Activated CD4-positive, alpha-beta T cell treated with anti-CD3 and anti-CD28 coated beads, Interleukin-2, amount 10 ng/mL, durations not matched to agents 7 days and 5 days (primary cell): ENCODE measurements at regions not wholly inside any gene's neighbourhood (a gene's known extent, or its start where the extent isn't known, plus 50 kb on each side); places are given as distances from the start of the nearest gene placed in this dataset.

Experiments used
- CTCF ChIA-PET: fragments of 350-600 bp; sonication (Branson Sonifier 250); formaldehyde crosslinking; loops from one replicate; lab custom pipeline; 2021; ENCODE audit warnings: antibody characterized with exemption; lab: Charles Lee
- POLR2A ChIA-PET: fragments of 350-600 bp; sonication (Branson Sonifier 250); formaldehyde crosslinking; loops from one replicate; lab custom pipeline; 2021; ENCODE audit warnings: antibody characterized with exemption; lab: Charles Lee
- DNase-seq: peaks from one replicate; pipeline ENCODE4 v3.0.0-alpha.2; 2020
- H3K27ac Mint-ChIP-seq: one replicate; pipeline ENCODE4 v1.8.0; 2021; ENCODE audit warnings: mild to moderate bottlenecking, moderate library complexity, mixed read lengths
- H3K27me3 Mint-ChIP-seq: one replicate; pipeline ENCODE4 v1.8.0; 2021; ENCODE audit warnings: mixed read lengths
- H3K36me3 Mint-ChIP-seq: one replicate; pipeline ENCODE4 v1.8.0; 2021; ENCODE audit warnings: low read depth, mixed read lengths
- H3K4me1 Mint-ChIP-seq: one replicate; pipeline ENCODE4 v1.8.0; 2021; ENCODE audit warnings: mixed read lengths
- H3K4me3 Mint-ChIP-seq: one replicate; pipeline ENCODE4 v1.8.0; 2021; ENCODE audit warnings: mild to moderate bottlenecking, moderate library complexity, mixed read lengths
- H3K9me3 Mint-ChIP-seq: one replicate; pipeline ENCODE4 v1.8.0; 2021; ENCODE audit warnings: mixed read lengths

DNA sequence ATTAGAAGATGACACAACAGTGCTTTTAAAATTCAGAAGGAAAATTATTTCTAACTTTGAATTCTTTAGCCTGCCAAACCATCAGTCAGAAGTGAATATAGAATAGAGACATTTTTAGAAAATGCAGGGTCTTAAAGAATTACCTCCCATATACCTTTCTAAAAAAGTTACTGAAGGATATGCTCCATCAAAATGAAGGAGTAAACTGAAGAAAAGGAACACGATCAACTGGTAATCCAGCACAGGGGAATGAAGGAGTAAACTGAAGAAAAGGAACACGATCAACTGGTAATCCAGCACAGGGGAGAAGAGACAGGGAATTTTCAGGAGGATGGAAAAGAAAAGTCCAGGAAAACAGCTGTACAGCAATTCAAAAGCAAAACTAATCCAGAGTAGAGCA lies 75.4 kb upstream of the LDLRAD3 start:
- no peak overlapping the region for H3K4me3 Mint-ChIP-seq
- H3K27ac Mint-ChIP-seq = no peak overlapping the region
- CTCF ChIA-PET = no interaction called here

DNA sequence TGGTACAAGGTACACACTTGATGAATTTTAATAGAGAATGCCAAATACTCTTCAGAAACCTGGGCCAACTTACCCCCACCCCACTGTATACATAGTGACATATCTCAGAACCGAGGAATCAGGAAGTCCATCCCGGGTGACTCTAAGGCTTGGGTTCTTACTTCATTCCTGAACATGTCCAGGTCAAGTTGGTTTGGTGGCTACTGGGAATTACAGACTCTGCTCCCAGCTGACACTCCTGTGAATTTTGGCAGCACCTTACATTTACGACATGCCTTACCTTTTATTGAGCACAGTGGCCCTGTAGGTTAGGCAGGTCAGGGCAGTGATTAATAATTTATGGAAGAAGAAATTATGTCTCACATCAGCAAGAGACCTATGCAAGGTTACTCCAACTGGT lies 70.1 kb upstream of the LDLRAD3 start:
- H3K9me3 Mint-ChIP-seq = no peaks in the 10 kb centered on the region
- peaks cover under 1% of the 10 kb centered on the region for H3K27me3 Mint-ChIP-seq
- ChIA-PET POLR2A (no interaction called here), CTCF (interaction anchor here (0.6 kb wide), 1 partner anchor 352 kb away, joined by 3 read pairs; no protein-coding TSS in a partner anchor)
- no peak overlapping the region for H3K4me3 Mint-ChIP-seq
- no peak overlapping the region for H3K27ac Mint-ChIP-seq
- DNase-seq = no peak
- no peaks in the 10 kb centered on the region for H3K4me1 Mint-ChIP-seq
- no peaks in the 10 kb centered on the region for H3K36me3 Mint-ChIP-seq

More for the DNA sequence above, 75.4 kb upstream of the LDLRAD3 start:
- H3K4me1 Mint-ChIP-seq = no peaks in the 10 kb centered on the region
- H3K27me3 Mint-ChIP-seq = peaks cover 2% of the 10 kb centered on the region
- no peak for DNase-seq
- H3K9me3 Mint-ChIP-seq = peaks cover 14% of the 10 kb centered on the region
- H3K36me3 Mint-ChIP-seq = no peaks in the 10 kb centered on the region
- POLR2A ChIA-PET = no interaction called here

DNA sequence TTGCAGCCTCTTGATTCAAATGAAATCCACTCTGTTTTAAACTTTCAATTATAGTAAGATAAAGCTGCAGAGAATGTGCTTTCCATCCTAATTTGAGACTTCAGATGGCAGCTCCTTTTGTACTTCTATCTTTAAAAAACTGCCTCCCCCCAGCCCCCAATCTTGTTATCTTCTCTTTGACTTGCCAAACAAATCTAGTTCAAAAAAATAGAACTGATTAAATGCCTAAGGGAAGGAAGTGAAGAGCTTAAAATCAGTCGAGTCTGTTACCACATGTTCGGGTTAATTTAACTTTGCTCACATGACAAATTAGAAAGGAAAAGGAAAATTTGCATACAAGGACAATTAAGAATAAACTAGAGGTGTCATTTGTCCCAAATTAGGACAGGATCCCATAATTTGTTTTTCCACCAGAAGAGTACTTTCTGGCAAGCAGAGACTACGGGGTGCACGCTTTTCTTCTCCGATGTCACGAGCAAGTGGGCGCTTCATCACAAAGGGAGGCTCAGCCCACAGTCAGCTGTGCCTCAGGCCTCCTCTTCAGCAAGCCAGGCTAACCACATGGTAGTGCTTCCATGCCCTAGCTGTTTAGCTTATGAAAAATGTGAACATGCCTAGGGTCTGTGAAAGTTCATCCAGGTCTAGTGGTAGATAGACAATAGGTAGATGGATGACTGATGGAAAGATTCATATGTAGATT lies 69.0 kb upstream of the LDLRAD3 start:
- POLR2A ChIA-PET = no interaction called here
- CTCF ChIA-PET = interaction anchor here (1.1 kb wide), 1 partner anchor 100 kb away, joined by 3 read pairs; no protein-coding TSS in a partner anchor
- DNase-seq = no peak
- Mint-ChIP-seq H3K9me3 (no peaks in the 10 kb centered on the region), H3K27ac (no peak overlapping the region), H3K27me3 (peaks cover 5% of the 10 kb centered on the region), H3K4me3 (no peak overlapping the region), H3K36me3 (no peaks in the 10 kb centered on the region), H3K4me1 (no peaks in the 10 kb centered on the region)

DNA sequence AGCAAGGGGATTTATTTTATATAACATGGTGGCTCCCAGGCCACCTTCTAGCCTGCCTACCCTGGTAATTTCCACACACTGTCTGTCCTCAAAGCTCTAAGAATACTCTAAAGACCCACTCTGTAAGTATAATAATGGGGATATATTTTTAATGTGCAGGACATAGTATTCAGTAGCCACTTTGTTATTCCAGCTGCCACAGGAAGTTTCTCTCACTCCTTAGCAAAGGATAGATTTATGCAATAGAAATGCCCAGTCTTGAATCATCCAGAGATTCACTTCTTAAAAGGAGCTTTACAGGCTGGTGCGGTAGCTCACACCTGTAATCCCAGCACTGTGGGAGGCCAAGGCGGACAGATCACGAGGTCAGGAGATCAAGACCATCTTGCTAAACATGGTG lies 68.4 kb upstream of the LDLRAD3 start:
- no peaks in the 10 kb centered on the region for H3K4me1 Mint-ChIP-seq
- peaks cover 6% of the 10 kb centered on the region for H3K27me3 Mint-ChIP-seq
- H3K4me3 Mint-ChIP-seq = no peak overlapping the region
- DNase-seq = no peak
- no peaks in the 10 kb centered on the region for H3K9me3 Mint-ChIP-seq
- POLR2A ChIA-PET = no interaction called here
- CTCF ChIA-PET = interaction anchor here (1.1 kb wide), 1 partner anchor 99 kb away, joined by 3 read pairs; no protein-coding TSS in a partner anchor
- no peak overlapping the region for H3K27ac Mint-ChIP-seq
- no peaks in the 10 kb centered on the region for H3K36me3 Mint-ChIP-seq

DNA sequence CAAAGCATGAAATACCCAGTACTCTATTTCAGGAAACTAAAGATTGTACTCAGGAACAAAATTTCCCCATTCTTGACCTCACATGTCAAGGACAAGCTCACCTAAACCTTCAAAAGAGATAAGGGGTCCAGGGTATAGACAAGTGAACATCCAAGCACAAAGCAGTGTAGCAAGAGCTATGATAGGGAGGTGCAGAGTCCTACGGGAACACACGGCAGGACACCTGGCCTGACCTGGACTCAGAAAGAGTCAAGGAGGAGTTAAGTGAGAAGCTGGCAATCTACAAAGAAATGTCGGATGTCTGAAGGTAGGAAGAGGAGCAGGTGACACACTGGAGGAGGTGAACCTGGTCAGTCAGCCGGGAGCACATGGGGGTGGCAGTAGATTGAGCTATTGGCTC lies 67.1 kb upstream of the LDLRAD3 start:
- ChIA-PET POLR2A (no interaction called here), CTCF (interaction anchor here (1.1 to 1.2 kb wide), 2 partner anchors 12 to 28 kb away, joined by 3 read pairs; no protein-coding TSS in a partner anchor)
- H3K9me3 Mint-ChIP-seq = no peaks in the 10 kb centered on the region
- H3K36me3 Mint-ChIP-seq = no peaks in the 10 kb centered on the region
- H3K4me1 Mint-ChIP-seq = no peaks in the 10 kb centered on the region
- no peak overlapping the region for H3K4me3 Mint-ChIP-seq
- no peak overlapping the region for H3K27ac Mint-ChIP-seq
- DNase-seq = no peak
- peaks cover 6% of the 10 kb centered on the region for H3K27me3 Mint-ChIP-seq

DNA sequence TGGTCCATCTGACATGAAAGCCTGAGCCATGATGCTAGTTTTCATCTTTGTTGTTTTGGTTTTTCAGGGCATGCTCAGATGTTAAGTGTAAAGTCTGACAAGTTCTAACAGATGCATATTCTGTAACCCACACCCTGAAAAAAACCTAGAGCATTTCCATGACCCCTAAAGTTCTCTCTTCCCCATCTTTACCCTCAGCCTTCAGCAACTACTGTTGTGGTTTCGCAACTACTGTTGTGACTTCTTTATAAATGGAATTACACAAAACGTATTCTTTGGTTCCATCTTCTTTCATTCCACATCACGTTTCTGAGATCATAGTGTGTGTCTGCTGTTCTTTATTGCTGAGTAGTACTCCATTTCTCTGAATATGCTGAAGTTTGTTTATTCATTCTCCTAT lies 65.1 kb upstream of the LDLRAD3 start:
- Mint-ChIP-seq H3K9me3 (no peaks in the 10 kb centered on the region), H3K4me1 (no peaks in the 10 kb centered on the region), H3K4me3 (no peak overlapping the region), H3K36me3 (no peaks in the 10 kb centered on the region), H3K27me3 (peaks cover 6% of the 10 kb centered on the region), H3K27ac (no peak overlapping the region)
- ChIA-PET CTCF (no interaction called here), POLR2A (no interaction called here)
- DNase-seq = no peak

DNA sequence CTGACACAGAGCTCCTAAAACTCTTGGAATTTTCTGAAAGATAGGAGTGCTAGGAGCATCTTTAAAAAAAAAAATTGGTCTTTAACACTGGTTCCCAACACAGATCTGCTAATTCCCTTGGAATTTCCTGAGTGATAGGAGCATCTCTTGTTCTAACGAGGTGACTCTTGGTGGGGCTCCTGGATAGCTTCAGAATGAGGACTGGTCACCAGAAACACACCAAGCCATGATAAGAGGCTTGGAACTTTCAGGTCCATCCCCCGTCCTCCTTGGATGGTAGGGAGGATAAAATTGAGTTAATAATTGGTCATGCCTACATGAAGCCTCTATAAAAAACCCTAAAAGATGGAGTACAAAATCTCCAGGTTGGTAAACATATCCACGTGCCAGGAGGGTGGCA lies 64.5 kb upstream of the LDLRAD3 start:
- Mint-ChIP-seq H3K4me3 (no peak overlapping the region), H3K4me1 (no peaks in the 10 kb centered on the region), H3K27me3 (peaks cover 9% of the 10 kb centered on the region), H3K27ac (no peak overlapping the region), H3K9me3 (no peaks in the 10 kb centered on the region), H3K36me3 (no peaks in the 10 kb centered on the region)
- POLR2A ChIA-PET = no interaction called here
- CTCF ChIA-PET = no interaction called here
- DNase-seq = no peak

DNA sequence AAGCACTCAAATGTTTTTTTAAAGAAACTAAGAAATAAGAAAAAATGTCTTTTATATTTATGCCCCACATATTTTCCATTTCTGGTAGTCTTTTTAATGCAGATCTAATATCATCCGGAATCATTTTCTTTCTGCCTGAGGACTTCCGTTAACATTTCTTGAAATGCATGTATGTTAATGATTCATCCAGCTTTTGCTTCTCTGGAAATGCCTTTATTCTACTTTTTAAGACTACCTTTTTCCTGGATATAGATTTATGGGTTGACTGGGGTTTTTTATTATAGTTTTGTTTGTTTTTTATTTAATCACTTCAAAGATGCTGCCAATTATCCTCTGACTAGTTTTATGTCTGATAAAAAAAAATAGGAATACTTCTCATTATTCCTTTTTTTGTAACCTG lies 57.1 kb upstream of the LDLRAD3 start:
- CTCF ChIA-PET = no interaction called here
- Mint-ChIP-seq H3K4me1 (no peaks in the 10 kb centered on the region), H3K4me3 (no peak overlapping the region)

DNA sequence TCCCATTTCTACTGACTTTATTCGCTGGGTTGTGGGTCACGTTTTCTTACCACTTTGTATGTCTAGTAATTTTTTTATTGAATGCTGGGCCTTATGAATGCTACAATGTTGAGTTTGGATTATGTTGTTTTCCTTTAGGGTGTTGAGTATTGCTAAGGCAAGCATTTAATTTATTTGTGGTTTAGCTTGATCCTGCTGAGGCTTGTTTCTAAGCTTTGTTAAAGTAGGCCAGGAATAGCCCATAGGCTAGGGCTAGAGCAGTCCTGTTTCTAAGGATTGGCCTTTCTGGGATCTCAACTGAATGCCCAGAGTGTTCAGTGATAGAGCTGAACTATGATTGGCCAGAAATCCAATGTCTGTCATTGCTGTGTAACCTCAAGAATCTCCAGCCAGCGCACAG lies 56.1 kb upstream of the LDLRAD3 start:
- Mint-ChIP-seq H3K27me3 (peaks cover 15% of the 10 kb centered on the region), H3K27ac (no peak overlapping the region), H3K4me1 (no peaks in the 10 kb centered on the region), H3K4me3 (no peak overlapping the region), H3K36me3 (no peaks in the 10 kb centered on the region), H3K9me3 (no peaks in the 10 kb centered on the region)
- DNase-seq = no peak
- ChIA-PET POLR2A (no interaction called here), CTCF (no interaction called here)

More for the DNA sequence above, 57.1 kb upstream of the LDLRAD3 start:
- POLR2A ChIA-PET = no interaction called here
- Mint-ChIP-seq H3K9me3 (no peaks in the 10 kb centered on the region), H3K27me3 (peaks cover 15% of the 10 kb centered on the region), H3K36me3 (no peaks in the 10 kb centered on the region), H3K27ac (no peak overlapping the region)
- DNase-seq = no peak

DNA sequence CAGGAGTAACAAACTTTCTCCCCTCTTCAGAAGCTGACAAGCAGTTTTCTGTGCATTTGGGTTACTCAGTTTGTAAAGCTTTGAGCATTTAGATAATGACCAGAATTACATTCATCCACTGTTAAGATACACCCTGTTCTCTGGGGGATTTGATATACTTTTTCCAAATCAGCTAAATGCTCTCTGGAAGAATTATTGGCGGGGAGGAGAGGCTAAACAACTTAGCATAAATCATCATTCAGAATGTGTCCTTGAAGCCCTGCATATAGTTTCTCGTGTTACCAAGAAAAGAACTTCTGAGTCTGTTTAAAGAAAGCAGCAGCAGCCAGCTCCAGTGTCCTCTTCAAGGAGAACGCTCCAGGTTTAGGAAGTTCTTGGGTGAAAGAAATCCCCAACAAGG lies 54.9 kb upstream of the LDLRAD3 start:
- Mint-ChIP-seq H3K9me3 (no peaks in the 10 kb centered on the region), H3K36me3 (no peaks in the 10 kb centered on the region), H3K27me3 (peaks cover 15% of the 10 kb centered on the region), H3K4me3 (no peak overlapping the region), H3K4me1 (no peaks in the 10 kb centered on the region), H3K27ac (no peak overlapping the region)
- CTCF ChIA-PET = interaction anchor here (1.0 to 1.3 kb wide), 2 partner anchors 13 to 67 kb away, joined by 3 read pairs; no protein-coding TSS in a partner anchor
- POLR2A ChIA-PET = no interaction called here
- DNase-seq = no peak

DNA sequence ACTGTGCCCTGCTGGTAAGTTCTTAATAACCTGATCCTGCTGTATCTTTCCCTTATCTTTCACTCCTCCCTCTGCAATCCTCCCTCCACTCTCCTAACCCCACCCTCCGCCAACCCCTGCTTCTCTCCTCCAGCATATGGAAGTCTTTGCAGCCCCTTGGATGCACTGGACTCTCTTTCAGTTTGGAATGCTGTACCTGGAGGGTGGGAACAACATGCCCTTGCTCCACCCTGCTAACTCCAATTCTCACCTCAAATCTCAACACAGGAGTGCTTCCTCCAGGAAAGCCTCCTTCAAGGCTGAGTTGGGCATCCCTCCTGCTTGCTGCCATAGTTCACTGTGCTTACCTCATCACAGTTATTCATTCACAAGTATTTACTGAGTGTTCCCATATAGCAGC lies 52.8 kb upstream of the LDLRAD3 start:
- ChIA-PET POLR2A (no interaction called here), CTCF (no interaction called here)
- no peaks in the 10 kb centered on the region for H3K36me3 Mint-ChIP-seq
- H3K4me1 Mint-ChIP-seq = no peaks in the 10 kb centered on the region
- no peak overlapping the region for H3K27ac Mint-ChIP-seq
- H3K9me3 Mint-ChIP-seq = no peaks in the 10 kb centered on the region
- H3K27me3 Mint-ChIP-seq = peaks cover 9% of the 10 kb centered on the region
- no peak for DNase-seq
- no peak overlapping the region for H3K4me3 Mint-ChIP-seq

DNA sequence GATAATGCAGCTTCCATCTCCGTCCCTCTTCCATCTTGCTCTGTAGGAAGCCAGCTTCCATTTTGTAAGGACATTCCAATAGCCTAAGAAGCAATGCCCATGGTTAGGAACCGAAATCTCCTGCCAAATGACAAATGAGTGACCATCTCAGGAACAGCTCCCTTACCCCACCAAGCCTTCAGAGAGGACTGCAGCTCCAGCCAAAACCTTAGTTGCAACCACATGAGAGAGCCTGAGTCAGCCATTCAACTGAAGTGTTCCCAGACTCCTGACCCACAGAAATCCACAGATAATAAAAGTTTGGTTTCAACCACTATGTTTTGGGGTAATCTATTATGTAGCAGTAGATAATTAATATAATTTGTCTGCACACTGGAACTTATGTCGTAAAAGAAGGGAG lies 51.7 kb upstream of the LDLRAD3 start:
- Mint-ChIP-seq H3K4me1 (no peaks in the 10 kb centered on the region), H3K36me3 (no peaks in the 10 kb centered on the region), H3K27ac (no peak overlapping the region), H3K27me3 (peaks cover 4% of the 10 kb centered on the region), H3K4me3 (no peak overlapping the region), H3K9me3 (no peaks in the 10 kb centered on the region)
- DNase-seq = no peak
- POLR2A ChIA-PET = no interaction called here
- CTCF ChIA-PET = no interaction called here

DNA sequence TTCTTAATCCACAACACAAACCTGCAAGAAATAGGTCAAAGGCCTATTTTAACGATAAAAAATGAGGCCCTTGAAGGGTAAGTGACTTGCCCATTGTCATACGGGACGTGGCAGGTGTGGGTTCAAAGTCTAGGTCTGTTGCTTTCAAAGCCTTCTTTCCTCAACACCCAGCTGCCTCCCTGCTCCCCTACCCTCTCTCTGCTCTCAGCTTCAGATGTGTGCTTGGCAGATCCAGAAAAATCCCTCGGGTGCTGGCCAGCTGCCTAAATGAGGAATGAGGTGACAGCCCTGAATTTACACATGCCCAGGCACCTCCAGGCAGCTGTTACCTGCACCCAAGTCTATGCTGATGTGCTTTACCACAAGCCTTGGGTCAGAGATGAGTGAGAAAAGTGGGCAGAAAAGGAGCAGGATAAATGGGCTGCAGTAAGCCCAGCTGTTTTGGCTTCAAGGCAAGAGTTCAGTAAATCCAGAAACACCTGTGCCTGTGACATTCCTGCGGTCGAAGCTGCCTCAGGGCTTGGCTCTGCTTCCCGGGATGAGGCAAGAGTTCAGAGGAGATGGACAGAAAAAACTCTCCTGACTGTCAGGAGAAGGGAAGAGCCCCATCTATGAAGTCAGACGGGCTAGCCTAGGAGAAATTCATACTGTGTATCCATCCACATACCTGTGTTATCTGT lies 49.9 kb upstream of the LDLRAD3 start:
- ChIA-PET CTCF (interaction anchor here (0.7 kb wide), 1 partner anchor 1370 kb away, joined by 3 read pairs; no protein-coding TSS in a partner anchor), POLR2A (no interaction called here)
- H3K36me3 Mint-ChIP-seq = no peaks in the 10 kb centered on the region
- no peak for DNase-seq
- H3K4me3 Mint-ChIP-seq = no peak overlapping the region
- no peaks in the 10 kb centered on the region for H3K4me1 Mint-ChIP-seq
- no peaks in the 10 kb centered on the region for H3K9me3 Mint-ChIP-seq
- H3K27me3 Mint-ChIP-seq = peaks cover 2% of the 10 kb centered on the region
- no peak overlapping the region for H3K27ac Mint-ChIP-seq
